Ishikawa (cell line): ENCODE measurements at regions not wholly inside any gene's neighbourhood (a gene's known extent, or its start where the extent isn't known, plus 50 kb on each side); places are given as distances from the start of the nearest gene placed in this dataset.

ENCODE experiments used
- CEBPB ChIP-seq: IDR thresholded peaks from 2 replicates; pipeline ENCODE4 v1.6.1; 2012
- CREB1 ChIP-seq: IDR thresholded peaks from 2 replicates; pipeline ENCODE4 v1.6.1; 2012; ENCODE audit warnings: low read depth
- EGR1 ChIP-seq: IDR thresholded peaks from 2 replicates; pipeline ENCODE4 v1.6.1; 2012
- EP300 ChIP-seq: IDR thresholded peaks from 2 replicates; pipeline ENCODE4 v1.6.1; 2012; ENCODE audit warnings: borderline replicate concordance
- FOXM1 ChIP-seq: IDR thresholded peaks from 2 replicates; pipeline ENCODE4 v1.6.1; 2012; ENCODE audit warnings: low read depth, borderline replicate concordance
- NFIC ChIP-seq: IDR thresholded peaks from 2 replicates; pipeline ENCODE4 v1.6.1; 2012
- RAD21 ChIP-seq: IDR thresholded peaks from 2 replicates; pipeline ENCODE4 v1.6.1; 2012; ENCODE audit warnings: low read depth
- TAF1 ChIP-seq: IDR thresholded peaks from 2 replicates; pipeline ENCODE4 v1.6.1; 2012; ENCODE audit warnings: low read depth, mild to moderate bottlenecking
- TCF12 ChIP-seq: IDR thresholded peaks from 2 replicates; pipeline ENCODE4 v1.6.1; 2012; ENCODE audit warnings: low read depth
- TEAD4 ChIP-seq: IDR thresholded peaks from 2 replicates; pipeline ENCODE4 v1.6.1; 2012
- YY1 ChIP-seq: IDR thresholded peaks from 2 replicates; pipeline ENCODE4 v1.6.1; 2012; ENCODE audit warnings: low read depth
- ZBTB7A ChIP-seq: IDR thresholded peaks from 2 replicates; pipeline ENCODE4 v1.6.1; 2012; ENCODE audit warnings: low read depth
- TF ChIP-seq, protein P1 (sequence below): IDR thresholded peaks from 2 replicates; pipeline ENCODE4 v1.6.1; 2012
- TF ChIP-seq, protein P2 (sequence below): IDR thresholded peaks from 2 replicates; pipeline ENCODE4 v1.6.1; 2012
- TF ChIP-seq, protein P3 (sequence below): IDR thresholded peaks from 2 replicates; pipeline ENCODE4 v1.6.1; 2012; ENCODE audit warnings: low read depth, mild to moderate bottlenecking

GRCh38 chr7:66430164-66430545, 198.5 kb upstream of the KCTD7 start:
- TF ChIP-seq, protein P1, sequence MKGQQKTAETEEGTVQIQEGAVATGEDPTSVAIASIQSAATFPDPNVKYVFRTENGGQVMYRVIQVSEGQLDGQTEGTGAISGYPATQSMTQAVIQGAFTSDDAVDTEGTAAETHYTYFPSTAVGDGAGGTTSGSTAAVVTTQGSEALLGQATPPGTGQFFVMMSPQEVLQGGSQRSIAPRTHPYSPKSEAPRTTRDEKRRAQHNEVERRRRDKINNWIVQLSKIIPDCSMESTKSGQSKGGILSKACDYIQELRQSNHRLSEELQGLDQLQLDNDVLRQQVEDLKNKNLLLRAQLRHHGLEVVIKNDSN: no peak
- TF ChIP-seq ZBTB7A (no peak), TAF1 (no peak), CEBPB (no peak), RAD21 (no peak)
- TF ChIP-seq, protein P2, sequence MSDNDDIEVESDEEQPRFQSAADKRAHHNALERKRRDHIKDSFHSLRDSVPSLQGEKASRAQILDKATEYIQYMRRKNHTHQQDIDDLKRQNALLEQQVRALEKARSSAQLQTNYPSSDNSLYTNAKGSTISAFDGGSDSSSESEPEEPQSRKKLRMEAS: no peak

DNA sequence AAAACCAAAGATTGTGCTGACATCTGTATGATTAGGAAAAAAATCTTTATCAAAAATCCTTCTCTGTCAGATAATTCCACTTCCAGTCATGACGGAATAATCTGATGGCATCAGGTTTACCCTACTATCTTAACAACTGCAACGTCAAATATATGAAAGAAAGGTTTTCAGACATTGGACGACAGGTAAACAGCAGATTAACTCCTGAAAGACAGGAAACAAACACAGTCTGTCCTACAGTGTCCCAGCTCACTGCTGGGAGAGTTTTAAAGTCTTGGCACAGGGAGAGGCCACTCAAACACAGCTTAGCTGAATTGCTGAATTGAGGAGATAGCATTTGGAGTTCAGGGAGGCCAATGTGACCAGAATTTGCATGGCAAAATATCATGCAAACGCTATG, 186.3 kb upstream of the KCTD7 start:
- TF ChIP-seq CEBPB (no peak), ZBTB7A (no peak), FOXM1 (no peak), TCF12 (no peak), RAD21 (no peak), EP300 (no peak), NFIC (no peak), TEAD4 (no peak), CREB1 (no peak), EGR1 (no peak), YY1 (no peak), TAF1 (no peak)
- TF ChIP-seq, protein P1: no peak
- TF ChIP-seq, protein P2: no peak
- TF ChIP-seq, protein P3, sequence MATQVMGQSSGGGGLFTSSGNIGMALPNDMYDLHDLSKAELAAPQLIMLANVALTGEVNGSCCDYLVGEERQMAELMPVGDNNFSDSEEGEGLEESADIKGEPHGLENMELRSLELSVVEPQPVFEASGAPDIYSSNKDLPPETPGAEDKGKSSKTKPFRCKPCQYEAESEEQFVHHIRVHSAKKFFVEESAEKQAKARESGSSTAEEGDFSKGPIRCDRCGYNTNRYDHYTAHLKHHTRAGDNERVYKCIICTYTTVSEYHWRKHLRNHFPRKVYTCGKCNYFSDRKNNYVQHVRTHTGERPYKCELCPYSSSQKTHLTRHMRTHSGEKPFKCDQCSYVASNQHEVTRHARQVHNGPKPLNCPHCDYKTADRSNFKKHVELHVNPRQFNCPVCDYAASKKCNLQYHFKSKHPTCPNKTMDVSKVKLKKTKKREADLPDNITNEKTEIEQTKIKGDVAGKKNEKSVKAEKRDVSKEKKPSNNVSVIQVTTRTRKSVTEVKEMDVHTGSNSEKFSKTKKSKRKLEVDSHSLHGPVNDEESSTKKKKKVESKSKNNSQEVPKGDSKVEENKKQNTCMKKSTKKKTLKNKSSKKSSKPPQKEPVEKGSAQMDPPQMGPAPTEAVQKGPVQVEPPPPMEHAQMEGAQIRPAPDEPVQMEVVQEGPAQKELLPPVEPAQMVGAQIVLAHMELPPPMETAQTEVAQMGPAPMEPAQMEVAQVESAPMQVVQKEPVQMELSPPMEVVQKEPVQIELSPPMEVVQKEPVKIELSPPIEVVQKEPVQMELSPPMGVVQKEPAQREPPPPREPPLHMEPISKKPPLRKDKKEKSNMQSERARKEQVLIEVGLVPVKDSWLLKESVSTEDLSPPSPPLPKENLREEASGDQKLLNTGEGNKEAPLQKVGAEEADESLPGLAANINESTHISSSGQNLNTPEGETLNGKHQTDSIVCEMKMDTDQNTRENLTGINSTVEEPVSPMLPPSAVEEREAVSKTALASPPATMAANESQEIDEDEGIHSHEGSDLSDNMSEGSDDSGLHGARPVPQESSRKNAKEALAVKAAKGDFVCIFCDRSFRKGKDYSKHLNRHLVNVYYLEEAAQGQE: no peak

- TF ChIP-seq NFIC (no peak), CREB1 (no peak), RAD21 (no peak), EGR1 (no peak), TCF12 (no peak), ZBTB7A (no peak), EP300 (no peak), YY1 (no peak), FOXM1 (no peak), CEBPB (no peak), TEAD4 (no peak), TAF1 (no peak)
- TF ChIP-seq, protein P2: no peak
- TF ChIP-seq, protein P1: no peak
- TF ChIP-seq, protein P3: no peak
Measured at GRCh38 chr7:66443946-66444345, 184.7 kb upstream of the KCTD7 start.

DNA sequence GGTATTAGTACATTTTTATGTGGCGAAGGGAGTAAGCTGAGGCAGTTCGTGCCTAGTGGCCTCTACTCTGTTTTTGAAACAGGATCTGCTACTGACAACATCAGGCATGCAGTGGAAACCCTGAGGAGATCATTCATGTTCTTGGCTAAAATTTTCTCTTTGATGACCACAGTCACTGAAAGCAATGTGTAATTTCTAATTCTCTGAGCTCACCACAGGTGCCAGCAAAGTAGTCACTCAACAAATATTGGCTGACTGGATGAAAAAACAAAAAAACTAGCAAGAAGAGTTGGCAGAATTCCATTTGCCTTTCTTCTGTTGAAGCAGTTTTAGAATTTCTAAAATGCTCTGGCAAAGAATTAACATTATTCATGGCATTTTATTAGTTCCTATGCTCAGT, 176.5 kb upstream of the KCTD7 start:
- TF ChIP-seq RAD21 (no peak), FOXM1 (no peak), ZBTB7A (no peak), NFIC (no peak)
- TF ChIP-seq, protein P2: no peak
- TF ChIP-seq, protein P3: no peak
